G401 (cell line): ENCODE measurements at regions not wholly inside any gene's neighbourhood (a gene's known extent, or its start where the extent isn't known, plus 50 kb on each side); places are given as distances from the start of the nearest gene placed in this dataset.
"Not testable (repeated sequence)": the region's sequence is repeated elsewhere in the genome, so short reads cannot be mapped to it uniquely, and the experiment has no call there.

Experiments
- DNase-seq: peaks from one replicate; pipeline ENCODE4 v3.0.0-alpha.2; 2015; ENCODE audit warnings: low spot score
- in situ Hi-C: cut with HindIII; loops from 2 replicates; pipeline ENCODE4 v1.10.0; 2016; ENCODE audit warnings: low sequenced_read_pairs, mixed read lengths

- DNase-seq, in situ Hi-C loops: not testable (repeated sequence)
These were observed 97.3 kb upstream of the ZEB2 start for GRCh38 chr2:144617171-144617570.

GRCh38 chr2:144615866-144616565, 96.1 kb upstream of the ZEB2 start:
- DNase-seq, result no peak

GRCh38 chr2:144607891-144608521, 88.1 kb upstream of the ZEB2 start:
- in situ Hi-C loops, result no loop called here
- DNase-seq, result peak; percentile 3

More at GRCh38 chr2:144615866-144616565, 96.1 kb upstream of the ZEB2 start:
- in situ Hi-C loops, result no loop called here

GRCh38 chr2:144607099-144607498, 87.2 kb upstream of the ZEB2 start:
- DNase-seq, result no peak
- in situ Hi-C loops, result no loop called here

GRCh38 chr2:144606466-144607095, 86.7 kb upstream of the ZEB2 start:
- in situ Hi-C loops, result no loop called here
- DNase-seq, result no peak

GRCh38 chr2:144605231-144605840, 85.4 kb upstream of the ZEB2 start:
- no peak for DNase-seq
- in situ Hi-C loops, result no loop called here

GRCh38 chr2:144603334-144603733, 83.4 kb upstream of the ZEB2 start:
- in situ Hi-C loops, result no loop called here

GRCh38 chr2:144598906-144599305, 79.0 kb upstream of the ZEB2 start:
- in situ Hi-C loops, result no loop called here
- DNase-seq, result no peak

More at GRCh38 chr2:144603334-144603733, 83.4 kb upstream of the ZEB2 start:
- DNase-seq, result no peak

- in situ Hi-C loops, result no loop called here
- no peak for DNase-seq
These were observed 78.1 kb upstream of the ZEB2 start for GRCh38 chr2:144597894-144598593.

- in situ Hi-C loops, result no loop called here
- no peak for DNase-seq
These were observed 77.5 kb upstream of the ZEB2 start for GRCh38 chr2:144597388-144597787.

- DNase-seq, result no peak
- in situ Hi-C loops, result no loop called here
These were observed 76.4 kb upstream of the ZEB2 start for GRCh38 chr2:144596073-144596871.

- in situ Hi-C loops, result no loop called here
- DNase-seq, result no peak
These were observed 75.8 kb upstream of the ZEB2 start for GRCh38 chr2:144595686-144596072.

- in situ Hi-C loops, result no loop called here
- no peak for DNase-seq
These were observed 75.4 kb upstream of the ZEB2 start for GRCh38 chr2:144595279-144595678.

- in situ Hi-C loops, result no loop called here
These were observed 73.9 kb upstream of the ZEB2 start for GRCh38 chr2:144593803-144594202.

GRCh38 chr2:144592500-144593256, 72.8 kb upstream of the ZEB2 start:
- DNase-seq, result no peak
- in situ Hi-C loops, result no loop called here

More at GRCh38 chr2:144593803-144594202, 73.9 kb upstream of the ZEB2 start:
- no peak for DNase-seq

- no peak for DNase-seq
- in situ Hi-C loops, result no loop called here
These were observed 67.4 kb upstream of the ZEB2 start for GRCh38 chr2:144587306-144587705.

GRCh38 chr2:144586476-144586875, 66.6 kb upstream of the ZEB2 start:
- no peak for DNase-seq
- in situ Hi-C loops, result no loop called here
